GM19324 (cell line): ENCODE measurements at regions not wholly inside any gene's neighbourhood (a gene's known extent, or its start where the extent isn't known, plus 50 kb on each side); places are given as distances from the start of the nearest gene placed in this dataset.
"Not testable (repeated sequence)": the region's sequence is repeated elsewhere in the genome, so short reads cannot be mapped to it uniquely, and the experiment has no call there.

Experiments used
- ATAC-seq: cut with Tn5 transposase; IDR thresholded peaks from one replicate; pipeline ENCODE4 v1.9.1; 2021; ENCODE audit warnings: mild to moderate bottlenecking, moderate library complexity; ENCODE audit not compliant: unreplicated experiment, low FRiP score

DNA sequence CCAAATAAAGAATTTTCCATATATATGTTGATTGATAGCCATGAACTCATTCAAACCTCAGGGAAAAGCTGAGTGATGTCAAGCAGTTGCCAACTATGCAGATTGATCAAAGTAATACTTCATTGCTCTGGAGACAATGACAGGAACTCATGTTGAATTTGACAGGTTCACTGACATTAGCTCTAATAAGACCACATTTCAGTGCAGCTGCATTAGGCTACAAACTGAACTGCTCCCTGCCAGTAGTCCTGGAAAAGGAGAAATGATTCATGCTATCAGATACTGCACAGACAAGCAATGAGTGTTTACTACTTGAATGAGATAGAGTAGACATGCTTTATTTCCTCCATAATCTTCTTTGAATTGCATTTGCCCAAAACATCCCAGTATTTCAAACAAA, 948.4 kb downstream of the MRPL39 start:
- ATAC-seq = no peak

DNA sequence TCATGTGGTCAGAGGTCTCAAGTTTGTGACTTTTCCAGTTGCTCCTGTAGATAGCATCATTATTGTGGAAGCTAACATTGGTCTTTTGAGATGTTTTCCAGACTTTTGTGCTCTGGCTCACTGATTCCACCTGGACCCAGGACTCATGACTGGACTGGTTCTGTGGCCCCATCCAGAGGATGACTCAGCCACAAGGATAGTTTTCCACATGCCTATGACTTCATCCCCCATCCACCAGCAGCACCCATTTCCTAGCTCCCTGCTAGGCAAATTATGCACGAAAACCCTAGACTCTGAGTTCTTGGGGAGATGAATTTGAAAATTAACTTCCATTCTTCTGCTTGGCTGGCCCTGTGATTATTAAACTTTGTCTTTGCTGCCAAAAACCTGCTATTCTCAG, 949.3 kb downstream of the MRPL39 start:
- ATAC-seq = no peak

DNA sequence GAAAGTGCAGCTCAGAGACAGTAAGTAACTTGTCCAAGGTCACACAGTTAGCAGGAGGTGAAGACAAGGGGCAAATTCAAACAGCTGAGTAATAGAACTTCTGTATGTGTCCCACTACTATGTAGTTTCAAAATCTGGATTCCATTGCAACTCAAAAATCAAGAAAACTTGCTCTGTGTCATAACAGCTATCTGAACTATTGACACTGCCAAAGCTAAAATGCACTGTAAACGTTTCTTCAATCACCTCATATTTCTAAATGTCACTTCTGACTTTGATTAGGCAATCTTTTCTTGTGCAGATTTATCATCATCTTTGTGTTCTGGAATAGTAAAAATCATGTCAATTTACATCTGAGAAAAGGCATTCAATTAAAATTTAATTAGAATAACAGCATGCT, 957.6 kb downstream of the MRPL39 start:
- ATAC-seq = no peak

DNA sequence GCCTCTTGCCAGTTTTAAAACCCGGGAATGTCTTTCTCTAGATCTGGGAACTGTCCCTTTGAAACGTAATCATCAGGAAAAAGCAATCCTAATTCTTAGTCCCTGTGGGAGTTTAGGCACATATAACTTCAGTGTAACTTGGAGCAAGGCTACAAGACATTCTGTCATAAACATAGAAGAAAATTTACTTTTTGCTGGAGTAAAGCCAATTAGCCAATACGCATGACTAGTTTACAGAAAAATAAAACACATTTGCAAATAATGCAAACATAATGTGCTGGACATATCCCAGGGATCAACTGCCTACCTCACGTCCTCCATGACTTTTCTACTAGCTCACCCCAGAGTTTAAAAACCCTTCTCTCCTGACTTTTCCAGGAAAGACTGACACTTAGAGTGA, 970.6 kb downstream of the MRPL39 start:
- ATAC-seq = no peak

DNA sequence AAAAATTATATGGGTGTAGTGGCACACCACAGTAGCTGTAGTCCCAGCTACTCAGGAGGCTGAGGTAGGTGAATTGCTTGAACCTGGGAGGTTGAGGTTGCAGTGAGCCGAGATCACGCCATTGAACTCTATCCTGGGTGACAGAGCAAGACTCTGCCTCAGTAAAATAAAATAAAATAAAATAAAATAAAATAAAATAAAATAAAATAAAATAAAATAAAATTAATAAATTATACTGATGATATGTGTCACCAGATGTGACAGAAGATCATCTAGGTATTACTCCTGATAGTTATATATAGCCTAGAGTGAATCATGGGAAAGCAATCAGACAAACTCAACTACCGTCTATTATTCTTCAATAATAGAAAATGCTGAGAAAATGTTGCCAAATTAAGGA, 972.5 kb downstream of the MRPL39 start:
- no peak for ATAC-seq

DNA sequence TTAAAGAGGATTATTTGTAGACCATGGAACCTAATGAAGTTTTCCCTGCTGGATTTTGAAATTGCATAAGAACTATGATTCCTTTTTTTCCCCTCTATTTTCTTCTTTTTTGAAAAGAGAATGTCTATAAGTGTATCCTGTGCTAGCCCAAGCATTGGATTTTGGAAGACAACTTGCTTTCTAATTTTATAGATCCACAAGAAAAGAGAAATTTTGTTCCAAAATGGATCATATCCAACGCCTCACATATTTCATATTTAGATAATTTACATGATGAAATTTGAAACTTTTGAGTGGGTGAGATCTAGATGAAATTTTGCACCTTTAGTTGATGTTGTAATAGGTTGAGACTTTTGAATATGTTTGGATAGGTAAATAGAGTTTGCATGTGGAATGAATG, 978.7 kb downstream of the MRPL39 start:
- no peak for ATAC-seq

DNA sequence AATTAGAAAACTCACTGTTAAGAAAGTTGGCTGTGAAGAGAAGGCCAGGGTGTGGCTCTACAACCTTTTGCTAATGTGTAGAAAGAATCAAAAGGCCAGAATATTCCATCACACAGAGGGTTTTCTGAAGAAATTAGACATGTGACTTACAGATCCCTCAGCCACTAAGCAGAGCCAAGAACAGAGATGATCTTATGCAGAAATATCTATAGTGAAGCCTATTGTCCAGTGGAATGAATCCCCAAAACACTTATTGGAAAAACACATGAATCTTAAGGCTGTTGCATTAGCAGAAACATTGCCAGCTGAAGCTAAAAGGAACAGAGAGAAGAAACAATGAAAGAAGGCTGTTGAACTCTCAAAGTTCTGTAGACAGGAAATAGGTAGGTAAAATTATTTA, 979.2 kb downstream of the MRPL39 start:
- ATAC-seq = no peak

DNA sequence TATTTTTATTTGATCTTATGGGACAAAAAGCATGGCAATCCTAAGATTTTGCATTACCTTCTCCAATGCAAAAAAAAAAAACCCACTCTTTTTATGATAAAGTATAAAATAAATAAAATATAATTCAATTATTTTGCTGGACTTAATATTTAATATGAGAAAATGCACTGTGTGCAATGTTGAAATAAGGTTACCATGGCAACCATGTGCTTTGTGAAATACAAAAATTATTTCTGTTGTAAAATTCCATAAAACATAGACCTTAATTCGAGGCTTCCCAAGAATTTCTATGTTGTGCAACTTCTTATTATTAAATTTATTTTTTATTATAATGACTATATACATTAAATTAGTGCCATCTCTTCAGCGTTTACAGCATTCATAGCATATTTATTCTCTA, 989.5 kb downstream of the MRPL39 start:
- no peak for ATAC-seq

DNA sequence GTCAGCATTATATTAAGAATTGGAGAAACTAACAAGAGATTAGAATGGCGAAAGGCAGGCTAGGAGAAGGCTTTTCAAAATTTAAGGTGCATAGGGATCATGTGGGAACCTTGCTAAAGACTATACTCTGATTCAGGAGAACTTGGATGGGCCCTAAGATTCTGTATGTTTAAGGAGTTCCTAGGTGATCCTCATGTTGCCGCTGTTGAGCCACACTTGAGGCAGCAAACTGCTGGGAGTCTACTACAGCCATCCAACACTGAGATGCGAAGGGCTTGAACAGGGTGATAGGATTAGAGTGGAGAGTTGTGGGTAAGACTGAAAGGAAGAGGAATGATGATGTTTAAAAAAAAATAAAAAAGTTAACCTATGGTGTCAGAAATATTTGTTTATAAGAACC, 1013.2 kb downstream of the MRPL39 start:
- ATAC-seq = no peak

DNA sequence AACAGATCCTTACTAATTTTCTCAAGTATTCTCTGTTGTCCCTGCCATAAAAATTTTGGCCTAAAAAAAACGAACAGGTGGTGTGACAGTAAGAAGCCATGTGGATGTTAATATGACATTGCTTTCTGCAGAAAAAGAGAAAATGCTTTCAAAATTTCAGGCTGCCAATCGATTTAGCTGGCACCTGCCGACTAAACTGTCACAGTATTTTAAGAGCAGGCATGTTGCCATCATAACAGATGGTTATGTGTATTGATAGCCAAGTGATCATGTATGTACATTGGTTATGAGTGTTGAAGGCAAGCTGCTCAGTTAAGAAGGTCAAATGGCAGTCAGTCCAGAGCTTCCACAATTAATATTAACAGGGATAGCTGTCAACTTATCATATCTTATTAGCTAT, 1017.0 kb downstream of the MRPL39 start:
- no peak for ATAC-seq

DNA sequence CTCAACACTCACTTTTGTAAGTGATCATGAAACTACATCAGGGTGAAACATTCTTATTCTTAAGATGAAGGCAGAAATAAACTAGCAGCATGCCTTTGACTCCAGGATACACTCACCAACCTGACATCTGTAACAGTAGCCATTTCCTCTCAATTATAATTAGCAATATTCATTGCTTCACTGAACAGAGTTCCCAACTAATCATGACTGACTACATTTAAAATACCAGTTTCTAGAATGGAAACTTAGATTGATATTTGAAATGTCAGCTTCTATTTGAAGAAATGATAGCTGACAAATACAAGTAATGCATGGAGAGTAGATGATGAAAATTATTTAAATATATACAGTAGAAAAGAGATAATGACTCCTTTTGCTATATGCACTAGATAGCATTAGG, 1023.8 kb downstream of the MRPL39 start:
- ATAC-seq = no peak

DNA sequence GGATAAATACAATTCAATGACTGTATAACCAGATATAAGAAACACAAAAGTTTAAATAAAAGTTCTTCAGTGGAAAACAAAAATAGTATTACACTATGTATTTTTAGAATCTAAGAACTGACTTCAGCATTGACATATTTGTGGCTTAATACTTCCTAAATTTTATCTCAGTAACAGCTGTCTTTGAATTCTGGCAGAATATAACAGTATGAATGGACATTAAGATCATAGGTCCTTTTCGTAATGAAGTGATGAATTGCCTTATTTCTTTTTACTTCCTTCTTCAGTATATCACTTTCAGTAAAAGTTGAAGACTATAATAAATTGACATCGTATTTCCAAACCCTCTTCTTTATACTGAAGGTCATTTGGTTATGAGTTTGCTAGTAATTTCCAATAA, 1030.0 kb downstream of the MRPL39 start:
- ATAC-seq = no peak

DNA sequence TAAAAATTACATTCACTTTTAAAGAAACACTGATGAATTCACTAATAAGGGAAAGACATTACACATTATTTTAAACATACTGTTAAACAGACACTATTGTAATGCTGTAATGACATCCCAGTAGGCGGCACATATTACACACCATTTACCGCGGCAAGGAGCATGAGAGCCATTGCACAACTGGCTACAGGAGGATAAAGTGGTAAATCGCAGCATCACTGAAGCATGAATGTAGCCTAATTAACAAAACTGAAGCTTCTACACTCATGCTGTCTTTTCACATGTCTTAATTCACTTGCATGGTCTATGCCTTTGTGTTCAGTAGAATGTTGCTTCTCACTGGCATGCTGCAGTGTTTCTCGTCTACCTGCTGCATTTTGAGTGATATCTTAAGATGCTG, 1046.0 kb downstream of the MRPL39 start:
- ATAC-seq = no peak

DNA sequence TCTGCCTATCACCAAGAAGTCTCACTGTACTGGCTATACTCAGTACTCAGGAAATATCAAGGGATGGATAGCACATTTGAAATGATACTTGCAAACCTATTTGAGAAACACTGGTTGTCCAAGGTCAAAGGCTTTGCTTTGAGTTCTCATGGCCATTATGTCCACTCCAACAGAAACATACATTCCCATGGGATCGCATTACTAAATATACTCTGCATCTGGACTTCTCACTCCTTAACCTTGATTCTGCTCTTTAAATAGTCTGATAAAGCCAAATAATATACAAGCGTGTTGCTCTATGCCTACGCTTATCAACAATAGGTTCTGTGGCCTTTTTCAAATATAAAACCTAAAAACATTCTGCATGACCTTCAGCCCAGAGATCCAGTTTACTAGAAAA, 1054.8 kb downstream of the MRPL39 start:
- no peak for ATAC-seq

DNA sequence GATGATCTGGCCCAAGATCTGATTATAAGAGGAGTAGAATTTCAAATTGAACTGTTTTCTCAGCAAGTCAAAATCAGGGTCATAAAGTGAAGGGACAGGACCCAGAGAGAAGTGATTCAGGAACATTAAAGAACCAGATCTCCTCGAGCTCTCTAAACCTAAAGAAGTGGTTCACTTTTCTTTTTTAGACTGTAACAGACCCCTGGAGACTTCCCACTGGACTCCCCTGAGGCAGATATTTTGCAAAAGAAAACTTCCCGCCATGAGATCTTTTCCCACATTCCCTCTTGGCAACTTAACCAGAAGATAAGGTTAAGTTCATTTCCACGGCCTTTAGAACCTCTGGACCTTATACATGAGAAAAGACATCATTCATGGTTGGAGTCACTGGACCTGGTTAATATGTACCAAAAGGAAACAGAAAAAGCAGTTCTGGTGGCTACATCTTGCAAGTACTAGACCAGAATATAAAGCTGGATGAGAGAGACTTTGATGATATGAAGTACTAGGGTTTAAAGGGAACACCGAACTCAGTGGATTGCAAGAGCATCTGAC, 1061.4 kb downstream of the MRPL39 start:
- no peak for ATAC-seq

DNA sequence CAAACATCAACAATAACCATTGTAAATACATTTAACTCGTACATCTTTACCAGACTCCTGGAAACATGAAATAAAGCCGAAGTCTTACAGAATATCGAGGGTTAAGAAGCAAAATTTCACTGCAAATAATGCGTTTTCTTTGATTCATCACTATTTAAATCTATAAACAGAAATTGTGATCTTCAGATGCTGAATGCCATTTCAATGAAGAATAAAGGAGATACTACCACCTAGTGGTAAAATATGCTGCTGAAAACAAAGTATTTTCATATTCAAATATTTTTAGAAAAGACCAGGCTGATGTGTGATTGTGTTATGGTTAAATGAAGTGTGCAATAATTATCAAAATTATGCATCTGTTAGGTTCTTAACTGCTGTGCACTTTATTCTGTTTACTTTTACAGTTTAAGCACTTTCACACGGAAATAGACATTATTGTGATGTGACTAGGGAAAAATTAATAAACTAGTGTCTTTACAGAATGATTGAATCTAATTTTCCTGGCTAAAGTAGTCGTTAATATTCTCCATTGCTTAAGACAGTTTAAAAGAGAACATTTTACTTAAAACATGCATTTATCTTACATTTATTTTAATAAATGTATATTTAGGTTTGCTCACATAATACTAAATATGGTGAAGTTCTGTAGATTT, 1093.1 kb downstream of the MRPL39 start:
- no peak for ATAC-seq

DNA sequence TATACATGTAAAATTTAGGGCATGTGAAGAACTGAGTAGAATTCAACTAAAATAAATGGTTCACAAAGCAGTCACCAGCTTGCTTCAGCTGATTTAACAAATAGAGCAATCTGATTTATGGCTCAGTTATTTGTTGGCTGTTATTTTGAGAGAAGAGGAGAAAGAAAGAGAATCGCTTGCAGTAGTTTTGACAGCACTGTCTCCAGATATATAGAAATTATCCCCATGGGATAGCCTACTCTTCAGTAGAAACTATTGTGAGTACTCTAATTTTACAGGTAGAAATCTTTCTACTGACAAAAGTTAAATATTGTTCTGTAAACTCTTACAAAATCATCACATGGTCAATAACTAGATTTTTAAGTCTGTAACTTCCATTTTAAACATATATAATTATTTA, 1098.2 kb downstream of the MRPL39 start:
- ATAC-seq = no peak

DNA sequence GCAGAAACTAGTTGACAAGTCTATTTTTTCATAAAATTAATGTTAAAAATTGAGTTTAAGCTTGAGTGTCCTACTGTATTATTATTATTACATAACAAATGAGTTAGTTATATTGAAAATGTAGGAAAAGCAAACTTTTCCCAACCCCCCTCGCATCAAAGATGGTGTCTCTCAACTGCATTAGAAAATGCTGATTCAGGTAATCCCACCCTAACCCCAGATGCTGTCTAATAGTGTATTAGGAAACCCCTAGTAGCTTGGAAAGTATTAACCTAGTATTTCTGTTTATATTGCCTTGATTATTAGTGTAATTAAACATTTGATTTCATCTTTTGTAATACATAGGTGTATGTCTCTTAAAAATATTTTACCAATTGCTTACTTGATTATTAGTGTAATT, 1120.3 kb downstream of the MRPL39 start:
- ATAC-seq = no peak

DNA sequence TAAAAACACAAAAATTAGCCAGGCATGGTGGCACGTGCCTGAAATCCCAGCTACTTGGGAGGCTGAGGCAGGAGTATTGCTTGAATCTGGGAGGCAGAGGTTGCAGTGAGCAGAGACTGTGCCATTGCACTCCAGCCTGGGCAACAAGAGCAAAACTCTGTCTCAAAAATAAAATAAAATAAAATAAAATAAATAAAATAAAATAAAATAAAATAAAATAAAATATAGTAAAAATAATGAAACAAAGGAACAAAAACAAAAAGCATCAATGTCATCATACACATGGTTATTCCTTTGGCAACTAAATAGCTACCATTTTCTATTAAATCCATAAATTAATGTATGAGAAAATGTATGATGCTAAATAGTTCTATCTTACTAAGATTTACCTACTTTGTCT, 1123.9 kb downstream of the MRPL39 start:
- ATAC-seq = not testable (repeated sequence)

DNA sequence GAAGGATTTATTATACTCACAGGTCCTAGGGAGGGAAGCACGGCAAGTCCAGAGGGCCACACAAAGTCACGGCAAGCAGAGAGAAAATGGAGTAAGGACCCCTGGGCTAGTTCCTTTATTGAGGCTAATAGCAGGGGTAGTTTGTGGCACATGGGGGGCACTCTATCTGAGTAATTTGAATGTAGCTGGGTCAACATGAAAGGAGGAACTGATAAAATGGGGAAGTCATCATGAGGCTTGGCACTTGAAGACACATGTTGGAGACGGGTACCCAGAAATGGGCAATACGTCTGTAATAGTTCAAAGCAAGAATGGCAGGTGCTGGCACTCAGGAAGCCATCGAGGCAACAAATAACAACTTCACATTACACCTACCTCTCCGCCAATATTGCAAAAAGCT, 1136.4 kb downstream of the MRPL39 start:
- ATAC-seq = no peak

DNA sequence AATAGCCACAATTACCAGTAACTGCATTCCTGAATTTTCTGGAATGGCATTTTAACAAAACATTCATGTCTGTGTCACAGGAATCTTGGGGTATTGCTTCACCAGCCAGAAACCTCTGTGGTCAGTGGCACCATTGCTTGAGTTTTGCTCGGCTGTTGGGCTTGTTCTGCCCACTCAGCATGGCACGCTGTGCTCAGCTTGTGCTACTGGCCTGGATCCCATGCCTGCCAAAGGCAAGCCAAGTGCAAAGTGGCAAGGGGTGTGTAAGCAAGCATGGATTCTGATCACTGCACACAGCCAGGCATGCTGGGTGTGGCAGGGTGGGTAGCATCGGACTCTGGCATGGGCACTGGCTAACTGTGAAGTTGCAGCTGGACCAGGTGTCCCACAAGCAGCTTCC, 1150.9 kb downstream of the MRPL39 start:
- ATAC-seq = no peak

DNA sequence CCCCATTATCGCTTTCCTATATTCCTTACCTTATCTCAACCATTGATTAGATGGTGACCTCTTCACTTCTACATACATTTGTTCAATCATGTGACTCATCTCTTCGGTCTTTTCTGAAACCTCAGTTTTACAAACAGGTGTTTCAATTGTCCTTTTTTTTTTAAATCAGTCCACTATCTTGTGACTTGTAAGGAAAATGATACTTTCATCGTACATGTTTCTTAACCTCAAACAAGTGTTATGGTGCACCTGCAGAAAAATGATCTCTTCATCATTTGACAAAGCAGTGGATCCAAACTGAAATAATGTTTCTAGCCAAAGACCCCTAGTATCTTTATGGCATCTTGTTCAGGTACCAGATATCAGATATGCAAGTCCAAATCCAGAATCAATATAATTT, 1157.2 kb downstream of the MRPL39 start:
- ATAC-seq = no peak

DNA sequence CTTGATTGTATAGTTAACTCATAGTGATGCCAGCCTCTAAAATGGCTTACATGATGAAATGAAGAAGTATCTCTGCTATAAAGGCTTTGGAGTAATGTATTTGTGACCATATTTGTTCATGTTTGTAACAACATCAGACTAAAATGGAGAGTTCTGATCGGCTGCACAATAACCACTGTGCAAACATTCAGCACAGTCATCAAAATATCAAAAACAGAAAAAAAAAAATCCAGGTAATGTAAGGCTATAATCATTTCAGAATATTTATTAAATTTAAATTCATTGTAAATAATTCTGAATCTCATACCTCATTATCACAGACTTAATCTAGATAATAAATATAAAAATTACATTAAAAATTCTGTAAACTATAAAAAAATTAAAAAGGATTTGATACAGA, 1161.8 kb downstream of the MRPL39 start:
- no peak for ATAC-seq
